Fibroblast of pulmonary artery (primary cell): ENCODE measurements at regions not wholly inside any gene's neighbourhood (a gene's known extent, or its start where the extent isn't known, plus 50 kb on each side); places are given as distances from the start of the nearest gene placed in this dataset.

ENCODE experiments used
- DNase-seq: peaks from one replicate; pipeline ENCODE4 v3.0.0-alpha.2; 2010; ENCODE audit warnings: low read depth
- H3K4me3 ChIP-seq: replicated peaks from 2 replicates; pipeline ENCODE4 v1.5.1; 2011; ENCODE audit warnings: low read depth, mild to moderate bottlenecking, control low read depth, low read length, moderate library complexity
- CTCF ChIP-seq: IDR thresholded peaks from 2 replicates; pipeline ENCODE4 v1.5.1; 2011; ENCODE audit warnings: mild to moderate bottlenecking, control low read depth, low read length, inconsistent platforms; ENCODE audit errors: missing control alignments

GRCh38 chr15:59821286-59821685, 132.2 kb upstream of the BNIP2 start:
- no peak for DNase-seq
- H3K4me3 ChIP-seq, result no peak overlapping the region
- no peak for TF ChIP-seq CTCF

GRCh38 chr15:59819092-59819491, 130.0 kb upstream of the BNIP2 start:
- no peak overlapping the region for H3K4me3 ChIP-seq
- no peak for TF ChIP-seq CTCF
- no peak for DNase-seq

GRCh38 chr15:59818336-59818735, 129.2 kb upstream of the BNIP2 start:
- no peak for TF ChIP-seq CTCF
- DNase-seq, result no peak
- no peak overlapping the region for H3K4me3 ChIP-seq

DNA sequence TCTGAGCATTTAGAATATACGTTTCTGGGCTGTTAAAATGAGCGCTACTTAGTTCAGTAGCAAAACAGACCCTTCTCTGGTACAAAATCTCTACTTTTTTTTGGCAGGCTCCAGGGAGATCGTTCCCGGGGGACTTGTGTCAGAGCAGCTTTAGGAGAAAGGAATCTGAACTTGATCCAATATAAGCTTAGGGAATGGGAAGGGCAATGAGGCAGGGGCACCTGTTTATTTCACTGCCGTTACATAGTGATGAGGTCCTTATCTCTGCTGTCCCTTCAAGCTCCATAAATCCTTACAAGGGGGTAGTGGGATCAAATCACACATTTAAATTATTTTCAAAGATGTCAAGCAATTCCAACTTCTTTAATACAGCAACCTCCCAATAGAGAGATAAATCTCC, 128.7 kb upstream of the BNIP2 start:
- TF ChIP-seq CTCF, result no peak
- DNase-seq, result no peak
- H3K4me3 ChIP-seq, result no peak overlapping the region

- TF ChIP-seq CTCF, result no peak
- H3K4me3 ChIP-seq, result no peak overlapping the region
- DNase-seq, result no peak
Observed at GRCh38 chr15:59817053-59817452, 127.9 kb upstream of the BNIP2 start.

DNA sequence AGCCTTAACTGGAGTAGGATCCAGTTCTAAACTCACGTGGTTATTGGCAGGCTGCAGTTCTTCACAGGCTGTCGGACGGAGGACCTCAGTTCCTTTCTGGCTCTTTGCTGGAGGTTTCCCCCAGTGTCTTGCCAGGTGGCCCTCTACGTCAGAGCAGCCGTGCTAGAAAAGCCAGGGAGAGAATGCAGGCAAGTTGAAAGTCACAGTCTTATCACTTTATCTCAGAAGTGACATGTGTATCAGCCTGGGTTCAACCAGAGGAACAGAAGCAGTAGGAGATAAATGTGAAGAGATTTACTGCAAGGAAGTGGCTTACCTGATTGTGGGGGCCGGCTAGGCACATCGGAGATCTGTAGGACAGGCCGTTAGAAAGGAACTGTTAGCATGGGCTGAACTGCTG, 125.3 kb upstream of the BNIP2 start:
- TF ChIP-seq CTCF, result no peak
- DNase-seq, result no peak
- no peak overlapping the region for H3K4me3 ChIP-seq

DNA sequence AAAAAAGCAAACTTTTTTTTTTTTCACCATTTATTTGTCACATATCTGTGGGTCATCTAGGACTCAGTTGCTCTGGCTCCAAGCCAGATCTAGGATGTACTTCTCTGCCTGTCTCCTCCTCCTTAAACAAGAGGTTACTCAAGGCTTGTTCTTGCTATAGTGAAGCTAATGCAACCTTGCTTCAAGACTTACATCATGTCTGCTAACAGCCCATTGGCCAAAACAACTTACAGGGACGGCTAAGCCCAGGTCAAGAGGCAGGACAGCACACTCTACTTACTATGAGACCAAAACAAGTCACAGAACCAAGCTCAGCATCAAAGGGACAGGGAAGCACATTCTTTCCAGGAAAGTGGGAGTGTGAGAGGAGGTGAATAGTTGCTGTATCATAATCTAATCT, 123.8 kb upstream of the BNIP2 start:
- TF ChIP-seq CTCF, result no peak
- H3K4me3 ChIP-seq, result no peak overlapping the region
- no peak for DNase-seq
